GM21526 (cell line): ENCODE measurements at regions not wholly inside any gene's neighbourhood (a gene's known extent, or its start where the extent isn't known, plus 50 kb on each side); places are given as distances from the start of the nearest gene placed in this dataset.

Experiments
- ATAC-seq: cut with Tn5 transposase; IDR thresholded peaks from one replicate; pipeline ENCODE4 v1.9.1; 2021; ENCODE audit warnings: moderate library complexity; ENCODE audit not compliant: unreplicated experiment, low FRiP score

DNA sequence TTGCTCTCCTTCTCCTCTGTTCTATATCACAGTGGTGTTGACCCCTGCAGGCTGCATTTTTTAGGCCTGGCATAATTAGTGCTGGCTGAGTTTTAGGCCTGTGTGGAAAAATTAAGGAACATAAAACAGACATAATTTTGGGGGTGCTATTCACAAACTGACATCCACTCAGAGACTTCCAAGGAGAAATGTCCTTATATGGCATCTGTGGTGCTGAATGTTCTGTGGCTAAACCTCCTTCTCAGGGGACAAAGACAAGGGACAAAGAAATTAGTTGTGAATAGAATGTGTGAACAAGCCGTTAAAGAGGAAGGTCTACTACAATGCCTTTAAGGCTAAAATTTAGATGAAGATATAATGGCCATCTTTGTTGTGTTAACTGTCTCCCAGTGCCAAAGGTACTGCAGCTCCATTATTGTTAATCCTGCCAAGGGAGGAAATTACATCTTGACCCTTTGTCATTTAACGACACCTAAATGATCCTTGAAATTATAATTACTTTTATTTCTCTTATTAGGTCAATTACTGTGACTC is 870.0 kb upstream of the CHAC2 start:
- no peak for ATAC-seq

DNA sequence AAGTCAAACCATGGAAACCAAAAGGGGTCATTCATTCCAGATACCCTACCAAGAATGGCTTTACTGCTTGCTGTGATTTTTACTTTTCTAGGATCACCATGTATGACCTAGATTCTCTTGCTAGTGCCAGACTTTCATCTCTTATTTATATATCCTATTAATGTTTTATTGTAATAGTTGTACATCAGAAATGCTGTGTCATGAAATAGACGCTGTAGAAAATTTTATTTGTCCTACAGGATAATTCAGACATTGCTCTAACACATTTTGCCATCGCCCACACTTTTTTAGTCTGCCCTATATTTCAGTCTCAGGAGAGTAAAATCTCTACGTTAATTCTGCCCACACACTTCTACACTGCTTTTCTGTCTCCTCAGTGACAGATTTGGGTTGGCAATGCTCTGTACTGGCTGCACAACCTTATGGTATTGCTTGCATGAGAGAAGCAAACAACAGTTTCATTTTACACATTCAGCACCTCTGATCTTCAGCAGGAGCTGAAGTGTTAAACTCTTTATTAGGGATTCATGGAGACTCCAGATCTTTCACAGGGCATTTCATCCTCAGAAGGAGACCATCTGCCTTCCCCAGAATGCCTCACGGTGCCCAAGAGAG is 871.8 kb upstream of the CHAC2 start:
- no peak for ATAC-seq

DNA sequence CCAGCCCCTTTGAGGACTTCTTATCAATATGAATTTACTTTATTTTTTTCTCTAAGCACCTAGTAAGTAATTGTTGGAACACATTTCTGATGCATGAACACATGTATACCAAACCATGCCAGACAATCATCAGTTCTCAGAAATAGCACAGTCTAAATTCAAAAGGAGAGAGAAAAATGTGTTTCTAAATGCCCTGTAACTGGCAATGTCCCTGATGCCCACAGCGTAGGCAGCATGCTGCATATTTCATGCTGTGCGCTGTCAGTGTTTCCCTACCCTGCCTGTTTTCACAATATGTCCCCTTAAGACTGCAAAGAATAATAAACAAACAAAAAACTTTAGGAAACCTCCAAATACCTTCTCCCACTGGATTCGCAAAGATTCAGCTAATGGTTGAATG is 881.0 kb upstream of the CHAC2 start:
- ATAC-seq: no peak

DNA sequence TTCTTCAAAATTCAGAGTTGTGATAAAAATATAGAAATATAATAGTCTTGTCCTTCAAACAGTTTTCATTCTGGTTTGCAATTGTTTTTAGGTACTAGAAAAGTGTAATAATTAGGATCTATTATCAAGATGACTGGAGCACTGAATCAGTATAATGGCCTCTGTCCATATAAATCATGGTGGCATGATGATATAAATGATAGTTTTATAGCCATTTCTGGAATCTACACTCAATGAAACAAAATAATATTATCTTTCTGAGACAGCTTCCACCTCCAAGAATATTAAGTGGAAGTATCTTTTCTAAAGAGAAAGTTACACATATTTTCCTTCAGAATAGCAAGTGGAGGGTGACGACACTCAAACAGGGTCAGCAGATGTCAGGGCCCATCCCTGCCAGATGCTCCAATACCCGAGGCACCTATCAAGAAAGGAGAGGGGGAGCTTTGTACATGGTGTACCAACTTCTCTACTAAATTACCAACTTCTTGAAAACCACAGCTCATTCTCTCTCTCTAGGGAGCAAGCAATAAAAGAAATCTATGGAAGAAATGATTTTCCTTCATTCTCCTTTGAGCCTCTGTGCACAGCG is 882.7 kb upstream of the CHAC2 start:
- no peak for ATAC-seq

DNA sequence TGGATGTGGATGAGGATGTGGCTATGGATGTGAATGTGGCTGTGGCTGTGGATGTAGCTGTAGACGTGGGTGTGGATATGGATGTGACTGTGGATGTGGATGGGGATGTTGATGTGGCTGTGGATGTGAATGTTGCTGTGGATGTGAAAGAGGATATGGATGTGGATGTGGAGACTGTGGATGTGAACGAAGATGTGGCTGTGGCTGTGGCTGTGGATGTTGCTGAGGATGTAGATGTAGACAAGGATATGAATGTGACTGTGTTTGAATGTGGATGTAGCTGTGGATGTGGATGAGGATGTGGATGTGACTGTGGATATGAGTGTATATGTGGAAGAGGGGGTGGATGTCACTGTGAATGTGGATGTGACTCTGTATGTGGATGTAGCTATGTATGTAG is 884.6 kb upstream of the CHAC2 start:
- ATAC-seq: no peak

DNA sequence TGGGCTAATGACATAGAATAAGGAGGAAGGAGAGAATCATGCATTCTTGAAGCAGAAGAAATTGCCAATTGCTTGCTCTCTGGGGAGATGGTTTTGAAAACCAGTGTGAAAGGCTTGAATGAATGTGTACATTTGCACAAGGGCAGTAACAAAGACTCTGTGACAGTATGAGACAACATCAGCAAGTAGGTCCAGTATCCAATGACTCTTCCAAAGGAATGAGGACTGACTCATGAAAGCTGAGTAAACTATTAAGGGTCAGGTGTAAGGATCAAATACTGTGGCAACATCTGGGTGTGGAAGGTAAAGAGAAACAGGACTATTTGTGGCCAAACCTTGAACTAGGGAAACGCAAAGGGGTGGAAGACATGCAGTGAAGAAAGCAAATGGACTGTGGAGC is 886.0 kb upstream of the CHAC2 start:
- ATAC-seq: no peak

DNA sequence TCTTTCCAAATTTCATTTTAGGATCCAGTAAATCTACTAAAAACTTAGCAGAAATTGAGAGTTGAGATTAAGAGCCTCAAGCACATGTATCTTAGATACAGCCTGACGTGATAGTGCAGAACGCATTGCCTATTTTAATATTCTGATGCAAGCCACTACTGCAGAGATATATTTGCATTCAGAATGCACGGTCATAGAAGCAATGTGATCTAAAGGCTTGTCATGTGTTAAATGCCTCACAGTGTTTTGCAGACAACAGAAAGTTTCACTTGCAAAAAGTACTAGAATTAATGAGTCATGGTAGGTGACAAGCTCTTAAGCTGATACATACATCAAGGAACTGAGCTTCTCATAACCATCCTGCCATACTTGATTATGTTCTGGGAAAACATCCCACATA is 886.7 kb upstream of the CHAC2 start:
- no peak for ATAC-seq

DNA sequence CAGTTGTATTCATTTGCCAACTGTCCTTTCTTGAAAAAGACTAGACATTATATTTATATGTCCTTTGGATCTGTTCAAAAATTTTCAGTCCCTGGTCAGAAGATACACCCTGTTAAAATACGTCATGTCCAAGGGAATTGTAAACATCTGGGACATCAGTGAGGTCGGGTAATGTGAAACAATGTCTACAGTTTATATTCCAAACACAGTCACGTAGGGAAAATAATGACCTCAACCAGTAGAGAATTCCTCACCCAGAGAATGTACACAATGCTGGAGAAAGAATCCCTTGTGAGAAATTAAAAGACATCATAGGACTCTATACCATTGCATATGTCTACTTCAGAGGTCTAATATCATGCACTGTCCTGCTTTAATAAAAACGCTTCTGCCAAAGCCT is 888.0 kb upstream of the CHAC2 start:
- ATAC-seq: no peak

DNA sequence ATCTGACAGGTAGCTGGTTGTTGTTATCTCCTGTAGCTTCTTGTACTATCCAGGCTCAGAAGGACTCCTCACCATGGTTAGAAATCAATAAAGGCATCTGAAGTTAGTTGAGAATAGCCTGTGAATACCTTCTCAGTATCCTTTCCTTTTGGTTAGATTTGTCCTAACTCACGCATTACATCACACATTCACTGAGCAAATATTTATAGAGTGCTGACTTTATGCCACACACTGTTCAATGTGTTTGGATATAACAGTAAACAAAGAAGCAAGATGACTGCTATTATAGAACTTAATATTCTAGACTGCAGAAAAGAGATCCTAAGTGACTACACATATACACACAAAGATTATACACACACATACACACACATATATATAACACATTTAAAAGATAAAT is 889.9 kb upstream of the CHAC2 start:
- ATAC-seq: no peak

DNA sequence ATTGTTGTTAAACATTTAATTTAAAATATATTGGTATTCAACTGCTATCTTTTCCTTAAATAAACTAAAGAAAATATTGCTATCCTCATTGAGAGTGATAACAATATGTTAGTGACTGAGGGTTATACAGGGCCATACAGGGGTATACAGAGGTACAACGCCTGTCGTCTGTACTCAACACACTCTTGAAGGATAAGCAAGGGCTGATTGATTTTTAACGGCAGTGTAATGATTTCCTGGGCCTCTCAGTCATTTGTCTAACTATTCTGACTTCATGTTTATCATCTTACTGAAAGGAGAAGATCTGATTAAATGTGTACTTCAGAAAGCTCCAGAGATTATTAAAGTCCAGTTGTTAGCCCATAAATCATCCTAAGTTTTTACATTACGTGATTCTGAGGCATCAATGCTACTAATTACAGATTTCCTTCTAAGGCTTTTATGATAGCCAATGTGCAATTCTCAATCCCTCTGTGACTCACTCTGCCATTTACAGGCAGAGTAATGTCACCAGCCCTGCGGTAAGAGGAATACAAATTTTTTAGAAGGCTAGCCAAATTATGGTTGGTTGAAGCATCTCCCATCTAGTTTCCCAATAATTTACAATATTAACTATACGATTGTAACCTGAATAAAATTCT is 893.0 kb upstream of the CHAC2 start:
- ATAC-seq: no peak

DNA sequence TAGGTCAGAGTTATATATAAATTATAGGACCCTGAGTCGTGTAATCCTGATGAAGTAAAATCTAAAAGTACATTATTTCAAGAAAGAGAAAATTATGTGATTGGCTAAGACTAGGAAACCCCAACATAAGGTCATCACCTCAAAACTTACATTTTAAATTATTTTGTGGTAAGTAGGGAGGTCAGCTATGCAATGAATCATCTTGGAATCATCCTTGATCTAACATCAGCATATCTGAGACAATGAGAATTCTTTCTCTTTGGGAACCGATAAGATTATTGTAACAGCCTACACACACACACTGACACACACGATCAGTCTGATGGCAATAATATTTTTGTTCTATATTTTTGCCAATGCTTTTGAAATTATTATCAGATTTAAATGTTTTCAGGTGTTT is 904.8 kb upstream of the CHAC2 start:
- no peak for ATAC-seq

DNA sequence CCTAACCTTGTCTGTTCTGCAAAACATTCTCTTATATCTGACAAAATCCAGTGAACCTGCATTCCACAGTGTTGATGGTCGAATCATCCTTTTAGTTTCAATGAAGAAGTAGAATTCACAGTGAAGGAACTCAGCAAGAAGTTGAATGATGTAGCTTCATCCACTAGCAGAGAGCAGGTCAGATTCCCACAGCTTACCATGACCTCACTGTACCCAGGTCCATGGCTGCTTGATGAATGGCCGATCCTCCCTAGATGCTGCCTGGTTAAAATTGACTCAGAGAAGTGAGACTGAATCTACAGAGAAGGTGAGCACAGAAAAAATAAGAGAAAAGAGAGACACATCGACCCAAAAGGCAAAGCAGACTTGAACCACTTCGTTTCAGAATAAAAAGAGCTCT is 906.0 kb upstream of the CHAC2 start:
- no peak for ATAC-seq

DNA sequence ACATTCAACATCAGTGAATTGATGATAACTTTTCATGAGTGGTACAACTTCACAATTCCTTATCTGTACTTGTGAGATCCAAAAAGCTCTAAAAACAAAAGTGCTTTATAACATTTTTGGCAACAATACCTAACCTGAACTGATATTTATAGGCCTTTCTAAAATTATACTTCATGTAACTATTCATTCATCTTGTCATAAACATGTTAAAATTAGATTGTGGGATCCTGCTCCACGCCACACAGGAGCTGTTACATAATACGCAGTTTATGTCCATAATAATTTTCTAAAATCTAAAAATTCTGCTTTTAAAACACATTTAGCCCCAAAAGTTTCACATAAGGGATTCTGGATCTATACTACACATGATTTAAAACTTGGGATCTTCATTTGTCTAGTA is 908.5 kb upstream of the CHAC2 start:
- no peak for ATAC-seq

DNA sequence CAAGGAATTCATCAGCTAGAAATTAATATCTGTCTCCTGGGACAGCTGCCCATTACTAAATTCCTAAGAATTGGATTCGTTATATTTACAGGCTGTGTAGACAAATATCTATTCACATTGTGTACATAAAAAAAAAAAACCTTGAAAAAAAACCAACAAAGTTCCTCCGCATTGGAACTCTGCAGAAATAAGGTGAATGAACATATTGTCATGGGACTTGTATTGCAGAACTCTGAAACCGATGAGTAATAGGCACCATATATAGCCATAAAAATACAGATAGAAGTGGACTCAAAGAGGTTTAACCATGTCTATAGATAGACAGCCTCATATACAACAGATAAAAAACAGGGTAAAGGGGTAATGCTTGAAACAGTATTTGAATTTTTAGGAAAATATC is 909.9 kb upstream of the CHAC2 start:
- ATAC-seq: no peak

DNA sequence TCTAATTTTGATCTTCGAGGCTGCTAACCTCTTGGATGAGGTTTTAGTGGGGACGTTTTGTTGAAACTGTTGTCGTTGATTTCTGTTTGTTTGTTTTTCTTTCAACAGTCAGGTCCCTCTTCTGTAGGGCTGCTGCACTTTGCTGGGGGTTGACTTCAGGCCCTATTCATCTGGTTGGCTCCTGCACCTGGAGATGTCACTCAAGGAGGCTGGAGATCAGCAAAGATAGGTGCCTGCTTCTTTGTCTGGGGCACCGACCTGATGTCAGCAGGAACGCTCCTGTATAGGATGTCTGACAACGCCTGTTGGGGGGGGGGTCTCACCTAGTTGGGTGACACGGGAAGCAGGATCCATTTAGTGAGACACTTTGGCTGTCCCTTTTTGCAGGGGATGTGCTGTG is 915.6 kb upstream of the CHAC2 start:
- no peak for ATAC-seq

DNA sequence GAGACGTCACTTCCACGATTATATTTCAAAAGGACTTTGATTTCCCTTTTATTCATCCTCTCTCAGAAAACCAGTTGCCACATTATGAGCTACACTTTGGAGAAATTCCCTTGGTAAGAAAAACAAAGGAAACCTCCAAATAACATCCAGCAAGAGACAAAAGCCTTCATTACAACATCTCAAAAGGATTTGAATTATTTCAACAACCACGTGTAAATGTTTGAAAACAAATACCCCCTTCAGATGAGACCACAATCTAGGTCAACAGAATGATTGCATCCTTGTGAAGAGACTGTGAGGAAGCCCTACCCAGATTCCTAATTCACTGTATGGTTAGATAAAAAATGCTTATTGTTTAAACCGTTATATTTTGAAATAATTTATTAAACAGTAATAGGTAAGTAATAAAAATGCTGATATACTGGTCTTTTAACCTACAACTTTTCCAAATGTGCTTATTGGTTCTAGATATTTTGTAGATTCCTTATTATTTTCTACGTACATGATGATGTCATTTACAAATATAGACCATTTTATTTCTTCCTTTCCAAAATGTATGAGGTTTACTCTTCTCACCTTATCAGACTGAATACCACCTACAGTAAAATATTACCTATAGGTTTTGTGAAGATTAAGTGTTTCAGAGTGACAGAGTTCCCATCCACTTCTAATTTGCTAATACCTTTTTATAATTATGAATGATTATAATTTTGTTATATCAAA is 922.7 kb upstream of the CHAC2 start:
- no peak for ATAC-seq

DNA sequence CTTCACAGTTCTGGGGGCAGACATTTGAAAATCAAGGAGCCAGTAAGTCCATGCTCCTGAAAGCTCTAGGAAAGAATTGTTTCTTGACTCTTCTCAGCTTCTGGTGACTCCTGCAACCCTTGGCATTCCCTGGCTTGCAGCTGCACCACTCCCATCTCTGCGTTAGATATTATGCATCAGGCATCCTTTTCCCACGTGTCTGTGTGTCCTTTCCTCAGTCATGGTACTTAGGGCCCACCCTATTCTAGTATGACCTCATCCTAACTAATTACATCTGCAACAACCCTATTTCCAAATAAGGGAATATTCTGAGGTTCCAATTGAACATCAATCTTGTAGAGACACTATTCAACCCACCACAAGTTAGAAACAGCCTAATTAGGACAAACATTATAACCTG is 931.7 kb upstream of the CHAC2 start:
- ATAC-seq: no peak

DNA sequence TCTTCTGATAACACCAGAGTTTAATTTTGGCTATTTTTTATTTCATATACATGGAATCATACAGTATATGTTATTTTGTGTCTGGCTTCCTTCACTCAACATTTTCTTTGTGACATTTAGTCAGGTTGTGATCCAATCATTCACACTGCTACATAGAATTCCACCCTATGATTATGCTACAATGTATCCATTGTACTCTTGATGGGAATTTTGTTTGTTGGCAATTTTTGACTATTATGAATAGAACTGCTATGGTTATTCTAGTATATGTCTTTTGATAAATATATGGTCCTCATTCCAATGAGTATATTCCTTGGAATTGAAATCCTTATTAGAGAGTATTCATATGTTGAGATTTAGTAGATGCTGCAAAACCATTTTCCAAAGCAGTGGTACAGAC is 936.4 kb upstream of the CHAC2 start:
- no peak for ATAC-seq

DNA sequence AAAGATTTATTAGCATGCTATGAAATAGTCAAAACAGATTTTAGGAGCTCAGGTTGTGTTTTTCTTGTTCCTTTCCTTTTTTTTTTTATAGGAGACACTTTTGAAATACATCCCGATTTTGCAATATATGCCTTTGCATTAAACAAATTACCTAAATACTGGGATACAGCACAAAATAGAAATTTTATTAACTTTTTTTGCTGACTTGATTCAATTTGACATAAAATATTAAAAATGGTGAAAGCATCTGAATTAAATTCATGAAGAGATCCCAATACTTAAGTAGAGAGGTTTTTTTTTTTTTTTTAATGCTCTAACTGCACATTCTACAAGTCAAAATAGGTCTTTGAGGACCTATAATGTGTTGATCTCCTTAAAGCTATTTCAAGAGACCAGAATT is 939.5 kb upstream of the CHAC2 start:
- ATAC-seq: no peak

DNA sequence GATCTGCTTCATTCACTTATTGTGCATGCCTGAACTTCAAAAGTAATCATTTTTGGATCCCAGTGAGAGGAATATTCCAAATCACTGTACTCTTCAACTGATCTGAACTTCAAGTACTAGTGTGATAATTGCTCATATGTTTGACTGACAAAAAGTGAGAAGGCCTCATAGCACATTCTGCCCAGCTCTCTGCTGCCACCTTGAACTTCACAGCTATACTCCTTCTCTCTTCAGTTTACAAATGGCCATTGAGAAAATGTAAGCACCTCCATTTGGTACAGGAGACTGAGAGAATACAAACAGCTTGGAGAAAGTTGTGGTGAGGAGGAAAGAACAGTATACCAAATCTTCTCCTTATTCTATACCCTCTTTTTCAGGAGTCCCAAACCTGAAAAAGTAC is 946.0 kb upstream of the CHAC2 start:
- no peak for ATAC-seq

DNA sequence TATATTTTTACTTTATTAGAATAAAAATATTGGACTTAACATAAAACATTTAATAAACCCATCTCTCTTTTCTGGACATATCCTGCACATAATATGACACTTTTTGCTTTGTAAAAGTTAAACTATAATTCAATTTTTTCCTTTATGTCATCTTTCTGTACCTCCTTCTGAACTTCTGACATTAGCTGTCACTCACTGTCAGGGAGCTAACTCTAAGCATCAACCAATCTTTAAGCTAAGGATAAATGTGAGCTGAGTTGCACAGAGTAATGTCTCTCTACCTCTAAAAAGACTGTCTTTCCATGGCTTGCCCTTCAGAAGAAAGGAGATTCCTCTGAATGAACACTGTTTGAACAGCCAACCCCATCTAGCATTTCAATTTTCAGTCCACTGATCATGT is 948.6 kb upstream of the CHAC2 start:
- ATAC-seq: no peak

DNA sequence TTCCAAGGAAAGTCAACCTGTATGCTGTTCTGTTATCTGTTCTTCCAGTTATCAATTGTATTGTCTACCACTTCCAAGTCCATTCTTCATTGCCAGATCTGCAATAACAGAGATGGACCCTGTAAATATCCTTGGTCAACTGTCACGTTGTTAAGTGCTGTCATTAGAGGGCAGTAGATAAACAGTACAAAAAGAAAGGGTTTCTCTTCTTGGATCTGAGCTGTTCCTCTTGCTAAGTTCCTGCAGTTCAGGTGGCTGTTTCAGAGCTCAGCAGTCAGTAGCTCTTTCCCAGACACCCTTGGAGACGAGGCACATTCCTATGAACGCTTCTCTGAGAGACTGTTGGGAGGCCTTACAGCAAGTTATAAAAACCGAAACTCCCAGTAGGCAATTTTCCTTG is 957.1 kb upstream of the CHAC2 start:
- ATAC-seq: no peak
